ENCODE measurements at regions not wholly inside any gene's neighbourhood (a gene's known extent, or its start where the extent isn't known, plus 50 kb on each side); places are given as distances from the start of the nearest gene placed in this dataset.

DNA sequence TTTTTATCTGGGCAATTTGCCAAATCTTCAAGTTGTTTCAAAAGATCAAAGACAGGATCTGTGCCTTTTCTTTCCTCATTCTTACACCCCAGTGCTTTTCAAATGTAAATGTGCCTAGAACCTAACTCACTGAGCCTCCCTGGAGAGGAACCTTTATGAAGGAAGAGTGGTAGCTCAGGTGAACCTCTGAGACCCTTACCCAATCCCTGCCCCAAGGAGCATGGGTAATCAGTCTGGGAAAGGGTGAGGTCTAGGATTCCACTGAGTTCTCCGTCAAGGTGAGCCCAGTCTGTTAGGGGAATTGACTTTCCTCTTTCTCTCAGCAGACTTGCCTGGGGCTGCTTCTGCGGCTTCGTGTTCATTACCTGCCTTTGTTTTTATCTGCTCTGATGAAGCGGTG, 88.1 kb upstream of the MAP4K4 start:
- H3K4me3 ChIP-seq, result no peak overlapping the region
- no peaks in the 10 kb centered on the region for H3K9me3 ChIP-seq
- 81% methylated on average over 4 of the region's 4 CpGs for WGBS
- TF ChIP-seq POLR2A (IDR thresholded peaks at IDR 0.05), result no peak
- TF ChIP-seq, protein P1, sequence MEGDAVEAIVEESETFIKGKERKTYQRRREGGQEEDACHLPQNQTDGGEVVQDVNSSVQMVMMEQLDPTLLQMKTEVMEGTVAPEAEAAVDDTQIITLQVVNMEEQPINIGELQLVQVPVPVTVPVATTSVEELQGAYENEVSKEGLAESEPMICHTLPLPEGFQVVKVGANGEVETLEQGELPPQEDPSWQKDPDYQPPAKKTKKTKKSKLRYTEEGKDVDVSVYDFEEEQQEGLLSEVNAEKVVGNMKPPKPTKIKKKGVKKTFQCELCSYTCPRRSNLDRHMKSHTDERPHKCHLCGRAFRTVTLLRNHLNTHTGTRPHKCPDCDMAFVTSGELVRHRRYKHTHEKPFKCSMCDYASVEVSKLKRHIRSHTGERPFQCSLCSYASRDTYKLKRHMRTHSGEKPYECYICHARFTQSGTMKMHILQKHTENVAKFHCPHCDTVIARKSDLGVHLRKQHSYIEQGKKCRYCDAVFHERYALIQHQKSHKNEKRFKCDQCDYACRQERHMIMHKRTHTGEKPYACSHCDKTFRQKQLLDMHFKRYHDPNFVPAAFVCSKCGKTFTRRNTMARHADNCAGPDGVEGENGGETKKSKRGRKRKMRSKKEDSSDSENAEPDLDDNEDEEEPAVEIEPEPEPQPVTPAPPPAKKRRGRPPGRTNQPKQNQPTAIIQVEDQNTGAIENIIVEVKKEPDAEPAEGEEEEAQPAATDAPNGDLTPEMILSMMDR (IDR thresholded peaks at IDR 0.05), result no peak
- no peak for TF ChIP-seq POLR2AphosphoS5 (IDR thresholded peaks at IDR 0.05)
- H3K36me3 ChIP-seq, result no peaks in the 10 kb centered on the region
- DNase-seq (ENCODE audit: low spot score in 2 of 2), result no peak
- no peaks in the 10 kb centered on the region for H3K4me1 ChIP-seq
- no peak overlapping the region for H3K27ac ChIP-seq
- H3K27me3 ChIP-seq, result no peaks in the 10 kb centered on the region

DNA sequence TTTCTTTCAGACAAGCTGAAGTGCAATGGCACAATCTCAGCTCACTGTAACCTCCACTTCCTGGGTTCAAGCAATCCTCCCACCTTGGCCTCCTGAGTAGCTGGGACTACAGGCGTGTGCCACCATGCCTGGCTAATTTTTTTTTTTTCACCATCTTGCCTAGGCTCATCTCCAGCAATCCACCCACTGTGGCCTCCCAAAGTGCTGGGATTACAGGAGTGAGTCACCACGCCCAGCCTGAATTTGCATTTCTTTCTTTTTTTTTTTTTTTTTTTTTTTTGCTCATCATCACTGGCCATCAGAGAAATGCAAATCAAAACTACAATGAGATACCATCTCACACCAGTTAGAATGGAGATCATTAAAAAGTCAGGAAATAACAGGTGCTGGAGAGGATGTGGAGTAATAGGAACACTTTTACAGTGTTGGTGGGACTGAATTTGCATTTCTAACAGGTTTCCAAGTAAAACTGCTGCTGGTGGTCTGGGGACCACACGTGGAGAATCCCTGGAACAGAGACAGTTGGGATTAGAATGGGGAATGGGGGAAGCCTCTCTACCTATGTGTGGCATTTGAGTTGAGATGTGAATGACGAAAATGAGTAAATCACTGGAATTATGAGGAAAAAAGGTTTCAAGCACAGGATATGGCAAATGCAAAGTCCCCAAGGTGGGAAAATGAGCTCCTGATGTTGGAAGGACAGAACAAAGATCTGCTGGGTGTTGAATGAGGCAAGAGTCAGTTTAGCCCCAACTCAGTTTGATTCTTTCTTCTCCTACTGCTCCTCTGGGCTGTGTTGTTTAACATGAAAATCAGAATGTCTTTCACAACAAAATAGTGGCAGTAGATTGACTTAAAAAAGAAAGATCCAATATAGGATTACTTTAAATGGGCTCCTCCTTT, 88.8 kb upstream of the MAP4K4 start:
- Histone ChIP-seq H3K9me3 (no peaks in the 10 kb centered on the region), H3K4me1 (no peaks in the 10 kb centered on the region), H3K4me3 (no peak overlapping the region), H3K27me3 (no peaks in the 10 kb centered on the region), H3K27ac (no peak overlapping the region), H3K36me3 (no peaks in the 10 kb centered on the region)
- no peak for DNase-seq (ENCODE audit: low spot score in 2 of 2)
- 79% methylated on average over 4 of the region's 4 CpGs for WGBS
- no peak for TF ChIP-seq POLR2AphosphoS5 (IDR thresholded peaks at IDR 0.05)
- no peak for TF ChIP-seq POLR2A (IDR thresholded peaks at IDR 0.05)
- TF ChIP-seq, protein P1 (IDR thresholded peaks at IDR 0.05), result no peak
- TF ChIP-seq EP300 (IDR thresholded peaks at IDR 0.05), result no peak

DNA sequence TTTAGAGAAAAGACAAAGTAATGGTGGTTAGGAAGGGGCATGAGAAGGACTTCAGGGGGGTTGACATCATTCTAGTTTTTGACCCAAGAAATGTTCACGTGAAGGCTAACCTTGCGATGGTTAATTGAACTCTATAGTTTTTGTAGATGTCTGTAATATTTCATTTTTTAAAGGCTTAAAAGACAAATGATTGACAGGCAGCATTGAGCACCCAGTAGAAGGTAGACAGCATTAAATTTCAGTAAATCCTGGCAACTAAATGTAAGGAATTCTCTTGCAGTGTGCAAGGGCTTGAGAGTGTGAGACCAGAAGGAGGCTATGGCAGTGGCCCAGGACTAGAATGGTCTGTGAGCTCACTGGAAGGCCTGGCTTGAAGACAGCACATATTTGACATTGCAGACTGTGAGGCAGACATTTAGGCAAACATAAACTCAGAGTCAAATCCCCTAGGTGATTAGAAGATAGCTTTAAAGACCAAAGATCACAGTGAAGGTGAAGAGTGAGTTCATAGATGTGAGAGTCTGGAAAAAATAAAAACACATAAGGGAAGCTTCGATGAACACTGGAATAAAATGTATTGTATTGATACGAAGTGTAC, 100.1 kb upstream of the MAP4K4 start:
- DNase-seq (ENCODE audit: low spot score in 2 of 2), result no peak
- WGBS, result 88% methylated on average over 4 of the region's 4 CpGs
- TF ChIP-seq, protein P1 (IDR thresholded peaks at IDR 0.05), result no peak
- TF ChIP-seq EP300 (IDR thresholded peaks at IDR 0.05) (no peak), POLR2AphosphoS5 (IDR thresholded peaks at IDR 0.05) (no peak), POLR2A (IDR thresholded peaks at IDR 0.05) (no peak)

DNA sequence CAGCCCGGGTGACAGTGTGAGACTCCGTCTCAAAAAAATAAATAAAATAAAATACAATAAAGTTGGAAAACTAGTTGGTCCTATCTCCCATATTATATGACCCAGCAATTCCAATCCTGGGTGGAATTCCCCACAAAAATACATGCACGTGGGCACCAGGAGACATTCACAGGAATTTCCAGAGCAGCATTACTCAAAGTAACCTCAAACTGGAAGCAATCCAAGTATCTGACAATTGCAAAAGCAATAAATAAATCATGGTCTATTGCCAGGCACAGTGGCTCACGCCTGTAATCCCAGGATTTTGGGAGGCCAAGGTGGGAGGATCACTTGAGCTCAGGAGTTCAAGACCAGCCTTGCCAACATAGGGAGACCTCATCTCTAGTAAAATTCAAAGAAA, 101.2 kb upstream of the MAP4K4 start:
- no peak overlapping the region for H3K27ac ChIP-seq
- no peaks in the 10 kb centered on the region for H3K9me3 ChIP-seq
- H3K27me3 ChIP-seq, result no peaks in the 10 kb centered on the region
- no peak for DNase-seq (ENCODE audit: low spot score in 2 of 2)
- 39% methylated on average over 4 of the region's 4 CpGs for WGBS
- H3K36me3 ChIP-seq, result no peaks in the 10 kb centered on the region
- H3K4me1 ChIP-seq, result no peaks in the 10 kb centered on the region
- H3K4me3 ChIP-seq, result no peak overlapping the region
- TF ChIP-seq, protein P1 (IDR thresholded peaks at IDR 0.05), result no peak
- TF ChIP-seq EP300 (IDR thresholded peaks at IDR 0.05), result no peak
- TF ChIP-seq POLR2A (IDR thresholded peaks at IDR 0.05), result no peak
- TF ChIP-seq POLR2AphosphoS5 (IDR thresholded peaks at IDR 0.05), result no peak

More for the DNA sequence above, 100.1 kb upstream of the MAP4K4 start:
- no peaks in the 10 kb centered on the region for H3K27me3 ChIP-seq
- H3K9me3 ChIP-seq, result no peaks in the 10 kb centered on the region
- no peak overlapping the region for H3K4me3 ChIP-seq
- H3K27ac ChIP-seq, result no peak overlapping the region
- H3K4me1 ChIP-seq, result no peaks in the 10 kb centered on the region
- H3K36me3 ChIP-seq, result no peaks in the 10 kb centered on the region

DNA sequence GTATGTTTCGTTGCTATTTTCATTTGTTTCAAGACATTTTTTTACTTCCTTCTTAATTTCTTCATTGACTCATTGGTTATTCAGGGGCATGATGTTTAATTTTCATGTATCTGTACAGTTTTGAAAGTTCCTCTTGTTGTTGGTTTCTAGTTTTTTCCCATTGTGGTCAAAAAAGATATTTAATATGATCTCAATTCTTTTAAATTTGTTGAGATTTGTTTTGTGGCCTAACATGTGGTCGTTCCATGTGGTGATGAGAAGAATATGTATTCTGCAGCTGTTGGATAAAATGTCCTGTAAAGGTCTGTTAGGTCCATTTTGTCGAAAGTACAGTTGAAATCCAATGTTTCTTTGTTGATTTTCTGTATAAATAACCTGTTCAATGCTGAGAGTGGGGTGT, 110.3 kb upstream of the MAP4K4 start:
- Histone ChIP-seq H3K27me3 (no peaks in the 10 kb centered on the region), H3K36me3 (no peaks in the 10 kb centered on the region), H3K4me3 (no peak overlapping the region), H3K9me3 (no peaks in the 10 kb centered on the region), H3K4me1 (no peaks in the 10 kb centered on the region), H3K27ac (no peak overlapping the region)
- no peak for DNase-seq (ENCODE audit: low spot score in 2 of 2)
- 74% methylated on average over 3 of the region's 3 CpGs for WGBS
- TF ChIP-seq EP300 (IDR thresholded peaks at IDR 0.05), result no peak
- TF ChIP-seq POLR2A (IDR thresholded peaks at IDR 0.05), result no peak
- no peak for TF ChIP-seq POLR2AphosphoS5 (IDR thresholded peaks at IDR 0.05)
- TF ChIP-seq, protein P1 (IDR thresholded peaks at IDR 0.05), result no peak
